HPDE6-E6E7 (cell line): ENCODE measurements at regions not wholly inside any gene's neighbourhood (a gene's known extent, or its start where the extent isn't known, plus 50 kb on each side); places are given as distances from the start of the nearest gene placed in this dataset.

Source experiments
- DNase-seq: peaks from one replicate; pipeline ENCODE4 v3.0.0; 2011; ENCODE audit warnings: missing footprints; ENCODE audit errors: extremely low spot score

GRCh38 chr3:83302091-83302490, 1540.6 kb upstream of the GBE1 start:
- DNase-seq: no peak

- DNase-seq: peak; percentile 0
These were observed 1556.2 kb upstream of the GBE1 start for GRCh38 chr3:83317605-83318004.

GRCh38 chr3:83320726-83321125, 1559.3 kb upstream of the GBE1 start:
- no peak for DNase-seq

- DNase-seq: no peak
These were observed 1560.0 kb upstream of the GBE1 start for GRCh38 chr3:83321457-83321856.

GRCh38 chr3:83321891-83322290, 1560.4 kb upstream of the GBE1 start:
- no peak for DNase-seq

GRCh38 chr3:83354205-83354604, 1592.8 kb upstream of the GBE1 start:
- no peak for DNase-seq

GRCh38 chr3:83393276-83393675, 1565.5 kb upstream of the CADM2 start:
- DNase-seq: no peak

- no peak for DNase-seq
These were observed 1554.9 kb upstream of the CADM2 start for GRCh38 chr3:83403927-83404326.

- no peak for DNase-seq
These were observed 1532.5 kb upstream of the CADM2 start for GRCh38 chr3:83426300-83426699.

- DNase-seq: no peak
These were observed 1523.8 kb upstream of the CADM2 start for GRCh38 chr3:83434880-83435587.

- DNase-seq: no peak
These were observed 1520.6 kb upstream of the CADM2 start for GRCh38 chr3:83438188-83438587.

- no peak for DNase-seq
These were observed 1505.7 kb upstream of the CADM2 start for GRCh38 chr3:83453056-83453455.

- no peak for DNase-seq
These were observed 1504.4 kb upstream of the CADM2 start for GRCh38 chr3:83454353-83454752.

- no peak for DNase-seq
These were observed 1501.2 kb upstream of the CADM2 start for GRCh38 chr3:83457551-83457950.

- no peak for DNase-seq
These were observed 1498.7 kb upstream of the CADM2 start for GRCh38 chr3:83460052-83460451.

- no peak for DNase-seq
These were observed 1497.4 kb upstream of the CADM2 start for GRCh38 chr3:83461411-83461810.

GRCh38 chr3:83477563-83477962, 1481.2 kb upstream of the CADM2 start:
- no peak for DNase-seq

- DNase-seq: no peak
These were observed 1476.3 kb upstream of the CADM2 start for GRCh38 chr3:83482402-83483070.

GRCh38 chr3:83496462-83496861, 1462.3 kb upstream of the CADM2 start:
- DNase-seq: no peak

GRCh38 chr3:83498361-83499016, 1460.3 kb upstream of the CADM2 start:
- DNase-seq: no peak

- peak; percentile 9 for DNase-seq
These were observed 1458.4 kb upstream of the CADM2 start for GRCh38 chr3:83500422-83500821.

GRCh38 chr3:83500931-83501330, 1457.9 kb upstream of the CADM2 start:
- no peak for DNase-seq

GRCh38 chr3:83513051-83513450, 1445.7 kb upstream of the CADM2 start:
- no peak for DNase-seq
